GM04504 (cell line): ENCODE measurements at regions not wholly inside any gene's neighbourhood (a gene's known extent, or its start where the extent isn't known, plus 50 kb on each side); places are given as distances from the start of the nearest gene placed in this dataset.
"Not testable (repeated sequence)": the region's sequence is repeated elsewhere in the genome, so short reads cannot be mapped to it uniquely, and the experiment has no call there.

ENCODE experiments used
- DNase-seq: peaks from one replicate; pipeline ENCODE4 v3.0.0-alpha.2; 2012; ENCODE audit warnings: low read depth

DNA sequence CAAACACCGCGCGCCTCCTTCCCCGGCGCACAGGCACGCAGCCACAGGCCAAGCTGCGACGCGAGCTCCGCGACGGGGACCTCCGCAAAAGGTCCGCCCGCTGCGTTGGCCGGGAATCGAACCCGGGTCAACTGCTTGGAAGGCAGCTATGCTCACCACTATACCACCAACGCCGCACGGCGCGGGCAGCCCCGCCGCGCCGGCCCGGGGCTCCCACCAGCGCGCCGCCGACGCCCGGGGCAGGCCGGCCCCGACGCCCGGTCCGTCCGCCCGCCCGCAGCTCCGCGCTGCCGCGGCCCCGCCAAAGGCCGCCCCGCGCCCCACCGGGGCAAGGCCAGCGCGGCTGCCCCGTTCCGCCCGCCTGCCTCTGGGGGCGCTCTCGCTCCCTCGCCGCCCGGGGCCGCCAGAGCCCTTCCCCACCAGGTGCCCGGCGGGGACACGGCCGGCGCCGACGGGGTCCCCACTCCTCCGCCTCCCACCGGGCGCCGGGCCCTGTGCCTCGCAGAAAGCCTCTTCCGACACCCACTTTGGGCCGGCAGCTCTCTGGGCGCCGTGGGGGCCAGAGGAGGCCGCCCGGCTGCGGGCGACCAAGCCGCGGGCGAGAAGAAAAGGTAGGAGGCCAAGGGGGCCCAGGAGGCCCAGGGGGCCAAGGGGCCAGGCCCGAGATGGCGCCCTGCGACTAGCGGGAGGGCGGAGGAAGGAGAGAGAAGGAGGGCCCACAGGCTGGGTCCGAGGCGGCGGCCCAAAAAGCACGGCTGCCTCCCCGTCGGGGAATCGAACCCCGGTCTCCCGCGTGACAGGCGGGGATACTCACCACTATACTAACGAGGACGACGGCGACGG is 50.2 kb upstream of the FCGR2A start:
- DNase-seq, result not testable (repeated sequence)

DNA sequence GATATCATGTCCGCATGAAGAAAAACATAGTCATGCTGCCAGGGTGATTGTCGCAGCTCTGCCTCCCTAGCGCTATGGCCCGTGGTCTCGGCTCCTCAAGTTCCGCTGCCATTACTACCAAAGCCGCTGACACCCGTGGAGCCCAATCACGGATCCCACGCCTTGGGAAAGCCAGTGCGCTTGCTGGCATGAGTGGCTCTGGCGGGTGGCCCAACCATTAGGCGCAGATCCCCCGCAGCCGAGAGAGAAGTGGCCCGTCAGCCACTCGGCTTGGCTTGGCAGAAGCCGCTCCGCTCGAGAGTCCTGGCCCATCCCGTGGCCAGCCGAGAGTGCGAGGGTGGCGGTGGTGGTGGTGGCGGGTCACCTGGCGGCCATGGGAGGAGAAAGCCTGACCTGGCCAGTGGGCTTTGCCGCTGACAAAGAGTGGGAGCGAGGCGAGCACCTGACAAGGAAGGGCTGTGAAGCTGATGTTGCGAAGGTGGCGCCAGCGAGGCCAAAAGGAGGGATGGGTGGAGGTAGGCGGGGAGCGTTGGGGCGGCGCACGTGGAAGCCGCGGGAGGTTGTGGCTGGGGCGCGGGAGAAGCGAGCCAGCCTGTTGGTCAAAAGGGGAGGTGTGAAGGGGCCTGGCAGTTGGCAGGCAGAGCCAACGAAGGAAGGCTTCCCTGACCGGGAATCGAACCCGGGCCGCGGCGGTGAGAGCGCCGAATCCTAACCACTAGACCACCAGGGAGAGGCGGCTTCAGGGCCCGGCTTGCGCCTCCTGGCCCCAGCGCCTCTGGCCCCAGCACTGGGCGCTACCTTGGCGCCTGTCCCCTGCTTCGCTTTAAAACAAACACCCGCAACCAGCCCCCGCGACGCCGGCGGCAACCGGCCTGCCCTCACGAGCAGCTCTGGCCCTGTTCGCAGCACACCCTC is 51.0 kb upstream of the FCGR2A start:
- DNase-seq, result not testable (repeated sequence)

DNA sequence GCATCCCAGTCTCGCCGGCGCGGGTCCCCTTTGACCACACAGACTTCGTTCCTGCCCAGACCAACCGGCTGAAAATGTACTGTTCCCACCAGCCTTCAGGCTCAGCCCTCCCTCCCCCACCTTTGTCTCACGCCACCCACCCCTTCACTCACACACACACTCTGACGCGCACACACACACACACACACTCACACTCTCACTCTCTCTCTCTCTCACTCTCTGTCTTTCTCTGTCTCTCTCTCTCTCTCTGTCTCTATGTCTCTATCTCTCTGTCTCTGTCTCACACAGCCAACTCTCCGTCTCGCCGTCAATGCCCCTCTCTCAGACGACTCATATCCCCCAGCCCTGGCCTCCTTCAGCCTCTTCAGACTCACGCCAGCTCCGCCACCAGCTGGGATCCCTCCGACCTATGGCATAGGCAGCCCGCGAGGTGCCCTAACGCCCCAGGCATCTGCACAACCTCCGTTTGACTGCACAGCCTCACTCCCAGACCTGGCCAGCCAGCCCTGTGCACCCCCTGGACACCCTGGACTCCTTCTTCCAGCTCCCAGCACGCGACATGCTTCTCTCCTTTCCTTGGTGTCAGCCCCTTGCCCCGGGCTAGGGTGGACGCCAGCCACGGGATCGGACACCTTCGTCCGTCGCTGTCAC is 53.4 kb upstream of the FCGR2A start:
- DNase-seq, result not testable (repeated sequence)

DNA sequence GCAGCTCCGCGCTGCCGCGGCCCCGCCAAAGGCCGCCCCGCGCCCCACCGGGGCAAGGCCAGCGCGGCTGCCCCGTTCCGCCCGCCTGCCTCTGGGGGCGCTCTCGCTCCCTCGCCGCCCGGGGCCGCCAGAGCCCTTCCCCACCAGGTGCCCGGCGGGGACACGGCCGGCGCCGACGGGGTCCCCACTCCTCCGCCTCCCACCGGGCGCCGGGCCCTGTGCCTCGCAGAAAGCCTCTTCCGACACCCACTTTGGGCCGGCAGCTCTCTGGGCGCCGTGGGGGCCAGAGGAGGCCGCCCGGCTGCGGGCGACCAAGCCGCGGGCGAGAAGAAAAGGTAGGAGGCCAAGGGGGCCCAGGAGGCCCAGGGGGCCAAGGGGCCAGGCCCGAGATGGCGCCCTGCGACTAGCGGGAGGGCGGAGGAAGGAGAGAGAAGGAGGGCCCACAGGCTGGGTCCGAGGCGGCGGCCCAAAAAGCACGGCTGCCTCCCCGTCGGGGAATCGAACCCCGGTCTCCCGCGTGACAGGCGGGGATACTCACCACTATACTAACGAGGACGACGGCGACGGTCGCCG is 57.4 kb upstream of the FCGR2A start:
- not testable (repeated sequence) for DNase-seq

DNA sequence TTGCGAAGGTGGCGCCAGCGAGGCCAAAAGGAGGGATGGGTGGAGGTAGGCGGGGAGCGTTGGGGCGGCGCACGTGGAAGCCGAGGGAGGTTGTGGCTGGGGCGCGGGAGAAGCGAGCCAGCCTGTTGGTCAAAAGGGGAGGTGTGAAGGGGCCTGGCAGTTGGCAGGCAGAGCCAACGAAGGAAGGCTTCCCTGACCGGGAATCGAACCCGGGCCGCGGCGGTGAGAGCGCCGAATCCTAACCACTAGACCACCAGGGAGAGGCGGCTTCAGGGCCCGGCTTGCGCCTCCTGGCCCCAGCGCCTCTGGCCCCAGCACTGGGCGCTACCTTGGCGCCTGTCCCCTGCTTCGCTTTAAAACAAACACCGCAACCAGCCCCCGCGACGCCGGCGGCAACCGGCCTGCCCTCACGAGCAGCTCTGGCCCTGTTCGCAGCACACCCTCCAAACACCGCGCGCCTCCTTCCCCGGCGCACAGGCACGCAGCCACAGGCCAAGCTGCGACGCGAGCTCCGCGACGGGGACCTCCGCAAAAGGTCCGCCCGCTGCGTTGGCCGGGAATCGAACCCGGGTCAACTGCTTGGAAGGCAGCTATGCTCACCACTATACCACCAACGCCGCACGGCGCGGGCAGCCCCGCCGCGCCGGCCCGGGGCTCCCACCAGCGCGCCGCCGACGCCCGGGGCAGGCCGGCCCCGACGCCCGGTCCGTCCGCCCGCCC is 58.1 kb upstream of the FCGR2A start:
- not testable (repeated sequence) for DNase-seq

DNA sequence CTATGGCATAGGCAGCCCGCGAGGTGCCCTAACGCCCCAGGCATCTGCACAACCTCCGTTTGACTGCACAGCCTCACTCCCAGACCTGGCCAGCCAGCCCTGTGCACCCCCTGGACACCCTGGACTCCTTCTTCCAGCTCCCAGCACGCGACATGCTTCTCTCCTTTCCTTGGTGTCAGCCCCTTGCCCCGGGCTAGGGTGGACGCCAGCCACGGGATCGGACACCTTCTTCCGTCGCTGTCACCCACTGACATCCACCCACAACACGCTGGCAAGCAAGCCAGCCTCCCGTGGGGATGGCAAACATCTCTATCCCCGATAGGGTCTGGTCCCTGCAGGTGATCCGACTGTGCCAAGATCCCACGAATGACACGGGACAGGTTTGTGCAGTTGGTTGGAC is 60.5 kb upstream of the FCGR2A start:
- not testable (repeated sequence) for DNase-seq

DNA sequence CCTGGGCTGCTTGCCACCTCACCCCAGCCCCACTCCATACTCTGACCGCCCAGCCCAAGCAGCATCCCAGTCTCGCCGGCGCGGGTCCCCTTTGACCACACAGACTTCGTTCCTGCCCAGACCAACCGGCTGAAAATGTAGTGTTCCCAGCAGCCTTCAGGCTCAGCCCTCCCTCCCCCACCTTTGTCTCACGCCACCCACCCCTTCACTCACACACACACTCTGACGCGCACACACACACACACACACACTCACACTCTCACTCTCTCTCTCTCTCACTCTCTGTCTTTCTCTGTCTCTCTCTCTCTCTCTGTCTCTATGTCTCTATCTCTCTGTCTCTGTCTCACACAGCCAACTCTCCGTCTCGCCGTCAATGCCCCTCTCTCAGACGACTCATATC is 61.0 kb upstream of the FCGR2A start:
- not testable (repeated sequence) for DNase-seq

DNA sequence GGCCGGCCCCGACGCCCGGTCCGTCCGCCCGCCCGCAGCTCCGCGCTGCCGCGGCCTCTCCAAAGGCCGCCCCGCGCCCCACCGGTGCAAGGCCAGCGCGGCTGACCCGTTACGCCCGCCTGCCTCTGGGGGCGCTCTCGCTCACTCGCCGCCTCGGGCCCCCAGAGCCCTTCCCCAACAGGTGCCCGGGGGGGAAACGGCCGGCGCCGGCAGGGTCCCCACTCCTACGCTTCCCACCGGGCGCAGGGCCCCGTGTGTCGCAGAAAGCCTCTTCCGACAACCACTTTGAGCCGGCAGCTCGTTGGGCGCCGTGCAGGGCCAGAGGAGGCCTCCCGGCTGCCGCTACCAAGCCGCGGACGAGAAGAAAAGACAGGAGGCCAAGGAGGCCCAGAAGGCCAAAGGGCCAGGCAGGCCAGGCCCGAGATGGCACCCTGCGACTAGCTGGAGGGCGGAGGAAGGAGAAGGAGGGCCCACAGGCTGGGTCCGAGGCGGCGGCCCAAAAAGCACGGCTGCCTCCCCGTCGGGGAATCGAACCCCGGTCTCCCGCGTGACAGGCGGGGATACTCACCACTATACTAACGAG is 64.9 kb upstream of the FCGR2A start:
- DNase-seq, result peak; percentile 24

DNA sequence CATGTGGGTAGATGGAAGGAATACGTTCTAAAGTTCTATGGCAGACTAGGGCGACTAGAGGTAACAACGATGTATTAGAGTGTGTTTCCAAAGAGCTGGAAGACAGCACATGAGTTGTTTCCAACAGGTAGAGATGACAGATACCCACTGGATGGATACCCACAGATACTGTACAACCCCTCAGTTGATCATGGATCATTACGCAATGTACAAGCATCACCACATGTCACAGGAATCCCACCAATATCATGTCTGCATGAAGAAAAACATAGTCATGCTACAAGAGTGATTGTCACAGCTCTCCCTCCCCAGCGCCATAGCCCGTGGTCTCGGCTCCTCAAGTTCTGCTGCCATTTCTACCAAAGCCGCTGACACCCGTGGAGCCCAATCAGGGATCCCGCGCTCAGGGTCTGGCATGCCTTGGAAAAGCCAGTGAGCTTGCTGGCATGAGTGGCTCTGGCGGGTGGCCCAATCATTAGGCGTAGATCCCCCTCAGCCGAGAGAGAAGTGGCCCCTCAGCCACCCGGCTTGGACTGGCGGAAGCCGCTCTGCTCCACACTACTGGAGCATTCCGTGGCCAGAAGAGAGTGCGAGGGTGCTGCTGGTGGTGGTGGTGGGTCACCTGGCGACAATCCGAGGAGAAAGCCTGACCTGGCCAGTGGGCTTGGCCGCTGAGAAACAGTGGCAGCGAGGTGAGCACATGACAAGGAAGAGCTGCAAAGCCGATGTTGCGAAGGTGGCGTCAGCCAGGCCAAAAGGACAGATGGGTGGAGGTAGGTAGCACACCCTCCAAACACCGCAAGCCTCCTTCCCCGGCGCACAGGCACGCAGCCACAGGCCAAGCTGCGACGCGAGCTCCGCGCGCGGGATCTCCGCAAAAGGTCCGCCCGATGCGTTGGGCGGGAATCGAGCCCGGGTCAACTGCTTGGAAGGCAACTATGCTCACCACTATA is 65.7 kb upstream of the FCGR2A start:
- no peak for DNase-seq

DNA sequence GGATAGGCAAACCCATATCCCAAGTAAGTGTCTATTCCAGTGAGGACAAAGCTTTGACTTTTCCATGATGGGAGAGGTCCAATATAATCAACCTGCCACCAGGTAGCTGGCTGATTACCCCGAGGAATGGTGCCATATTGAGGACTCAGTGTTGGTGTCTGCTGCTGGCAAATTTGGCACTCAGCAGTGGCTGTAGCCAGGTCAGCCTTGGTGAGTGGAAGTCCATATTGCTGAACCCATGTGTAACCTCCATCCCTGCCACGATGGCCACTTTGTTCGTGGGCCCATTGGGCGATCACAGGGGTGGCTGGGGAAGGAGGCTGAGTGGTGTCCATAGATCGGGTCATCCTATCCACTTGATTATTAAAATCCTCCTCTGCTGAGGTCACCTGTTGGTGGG is 65.5 kb upstream of the CFAP126 start:
- not testable (repeated sequence) for DNase-seq

DNA sequence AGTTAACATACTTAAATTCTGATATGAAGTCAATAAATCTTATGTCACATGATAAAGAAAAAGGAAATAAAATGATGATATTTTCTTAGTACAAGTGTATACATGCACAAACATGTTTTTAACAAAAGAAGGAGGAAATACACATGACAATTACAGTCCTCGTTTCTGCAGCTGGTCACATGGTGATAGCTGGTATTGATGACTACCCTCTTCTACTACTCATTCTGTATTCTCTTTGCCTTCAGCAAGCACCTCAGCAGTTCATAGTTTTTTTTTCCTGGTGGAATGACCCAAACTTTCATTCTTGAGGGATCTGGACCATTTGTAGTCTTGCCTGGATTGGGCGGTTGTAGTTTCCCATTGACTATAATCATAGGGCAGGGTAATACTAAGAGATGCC is 64.4 kb upstream of the CFAP126 start:
- DNase-seq, result no peak

DNA sequence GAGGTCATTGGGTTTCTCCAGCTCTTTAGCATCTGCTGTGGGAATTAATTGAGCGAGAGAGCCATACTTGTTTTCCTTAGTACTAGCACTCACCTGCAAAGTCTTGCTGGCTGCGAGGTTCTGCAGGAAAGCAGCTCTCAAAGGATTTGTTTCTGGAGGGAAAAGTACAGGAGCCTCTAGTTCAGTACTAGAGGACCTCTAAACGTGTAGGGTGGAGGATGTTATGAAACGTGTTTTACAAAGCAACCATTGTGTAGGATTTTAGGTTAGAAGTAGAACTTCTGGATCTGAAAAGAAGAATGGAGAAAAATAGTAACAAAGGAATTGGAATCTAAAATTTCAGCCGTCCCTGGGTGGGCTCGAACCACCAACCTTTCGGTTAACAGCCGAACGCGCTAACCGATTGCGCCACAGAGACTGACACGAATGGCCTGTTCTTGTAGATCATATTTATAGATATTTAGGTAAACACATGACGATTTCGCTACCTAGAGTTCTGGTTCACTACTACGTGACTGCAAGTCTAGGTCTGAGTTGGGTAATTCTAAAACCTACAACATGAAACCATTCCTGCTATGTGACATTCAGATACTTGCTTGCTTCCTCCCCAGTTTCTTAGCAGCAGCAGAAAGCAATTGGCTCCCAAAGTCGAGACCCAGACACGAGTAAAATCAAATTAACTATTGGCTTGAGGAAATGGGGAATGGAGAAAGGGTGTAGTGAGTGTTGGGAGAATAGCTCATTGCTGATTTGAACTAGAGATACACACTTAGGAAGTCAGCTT is 60.2 kb upstream of the CFAP126 start:
- DNase-seq, result peak; percentile 6

DNA sequence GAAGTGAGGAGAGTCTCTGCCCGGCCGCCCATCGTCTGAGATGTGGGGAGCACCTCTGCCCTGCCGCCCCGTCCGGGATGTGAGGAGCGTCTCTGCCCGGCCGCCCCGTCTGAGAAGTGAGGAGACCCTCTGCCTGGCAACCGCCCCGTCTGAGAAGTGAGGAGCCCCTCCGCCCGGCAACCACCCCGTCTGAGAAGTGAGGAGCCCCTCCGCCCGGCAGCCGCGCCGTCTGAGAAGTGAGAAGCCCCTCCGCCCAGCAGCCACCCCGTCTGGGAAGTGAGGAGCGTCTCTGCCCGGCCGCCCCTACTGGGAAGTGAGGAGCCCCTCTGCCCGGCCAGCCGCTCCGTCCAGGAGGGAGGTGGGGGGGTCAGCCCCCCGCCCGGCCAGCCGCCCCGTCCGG is 55.2 kb upstream of the CFAP126 start:
- not testable (repeated sequence) for DNase-seq

DNA sequence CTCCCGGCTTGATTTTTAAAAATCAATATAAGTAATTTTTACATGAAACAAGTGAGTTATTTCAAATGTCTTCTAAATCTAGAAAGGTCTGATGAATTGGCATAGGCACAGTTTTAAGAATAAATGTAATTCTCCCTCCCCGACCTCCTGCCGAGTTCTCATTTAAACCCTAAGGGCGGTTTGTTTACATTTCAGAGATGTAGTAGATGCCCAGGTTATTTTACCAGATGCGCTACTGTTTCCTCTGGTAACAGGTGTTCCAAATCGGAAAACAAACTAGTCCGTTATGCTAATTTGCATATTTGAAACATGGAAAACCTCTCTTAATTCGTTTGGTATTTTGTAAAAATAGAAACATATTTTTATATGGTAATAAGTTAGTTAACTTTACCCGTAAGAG is 53.8 kb upstream of the CFAP126 start:
- no peak for DNase-seq

DNA sequence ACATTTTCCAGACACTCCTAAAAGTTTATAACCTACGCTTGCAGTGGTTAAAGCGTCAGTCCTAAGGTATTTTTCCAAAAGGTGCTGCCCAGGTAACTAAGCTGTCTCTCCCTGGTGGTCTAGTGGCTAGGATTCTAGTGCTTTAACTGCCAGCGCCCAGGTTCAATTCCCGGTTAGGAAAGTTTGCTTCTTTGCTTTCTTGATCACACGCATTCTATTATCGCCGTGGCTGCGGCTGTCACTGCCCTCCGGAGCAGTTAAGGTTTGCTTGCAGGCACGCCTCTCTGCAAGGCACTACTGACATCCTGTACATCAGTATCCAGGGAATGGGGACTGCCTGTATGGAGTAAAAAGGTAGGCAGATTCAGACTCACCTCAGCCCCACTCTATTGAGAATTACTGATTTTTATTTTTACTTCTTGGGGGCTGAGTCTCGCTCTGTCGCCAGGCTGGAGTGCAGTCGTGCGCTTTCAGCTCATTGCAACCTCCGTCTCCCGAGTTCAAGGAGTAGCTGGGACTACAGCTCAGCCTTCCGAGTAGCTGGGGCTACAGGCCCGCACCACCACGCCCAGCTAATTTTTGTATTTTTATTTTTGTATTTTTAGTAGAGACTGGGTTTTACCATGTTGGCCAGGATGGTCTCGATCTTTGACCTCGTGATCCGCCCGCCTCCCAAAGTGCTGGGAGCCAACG is 53.2 kb upstream of the CFAP126 start:
- DNase-seq, result no peak

DNA sequence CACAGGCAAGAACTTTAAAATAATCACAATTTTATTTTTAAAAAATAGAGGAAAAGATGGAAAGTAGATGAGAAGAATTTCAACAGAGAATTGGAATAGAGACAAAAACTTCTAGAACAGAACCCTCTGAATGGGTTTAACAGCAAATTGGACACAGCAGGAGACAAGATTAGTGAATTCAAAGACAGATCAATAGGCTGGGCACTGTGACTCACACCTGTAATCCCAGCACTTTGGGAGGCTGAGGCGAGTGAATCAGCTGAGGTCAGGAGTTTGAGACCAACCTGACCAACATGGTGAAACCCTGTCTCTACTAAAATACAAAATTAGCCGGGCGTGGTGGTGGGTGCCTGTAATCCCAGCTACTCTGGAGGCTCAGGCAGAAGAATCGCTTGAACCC is 49.9 kb upstream of the CFAP126 start:
- not testable (repeated sequence) for DNase-seq
